Fibroblast of pulmonary artery (primary cell): ENCODE measurements at regions not wholly inside any gene's neighbourhood (a gene's known extent, or its start where the extent isn't known, plus 50 kb on each side); places are given as distances from the start of the nearest gene placed in this dataset.

Experiments used
- DNase-seq: peaks from one replicate; pipeline ENCODE4 v3.0.0-alpha.2; 2010; ENCODE audit warnings: low read depth
- H3K4me3 ChIP-seq: replicated peaks from 2 replicates; pipeline ENCODE4 v1.5.1; 2011; ENCODE audit warnings: low read depth, mild to moderate bottlenecking, control low read depth, low read length, moderate library complexity
- TF ChIP-seq, protein P1 (sequence below): IDR thresholded peaks from 2 replicates; pipeline ENCODE4 v1.5.1; 2011; ENCODE audit warnings: mild to moderate bottlenecking, control low read depth, low read length, inconsistent platforms; ENCODE audit errors: missing control alignments

DNA sequence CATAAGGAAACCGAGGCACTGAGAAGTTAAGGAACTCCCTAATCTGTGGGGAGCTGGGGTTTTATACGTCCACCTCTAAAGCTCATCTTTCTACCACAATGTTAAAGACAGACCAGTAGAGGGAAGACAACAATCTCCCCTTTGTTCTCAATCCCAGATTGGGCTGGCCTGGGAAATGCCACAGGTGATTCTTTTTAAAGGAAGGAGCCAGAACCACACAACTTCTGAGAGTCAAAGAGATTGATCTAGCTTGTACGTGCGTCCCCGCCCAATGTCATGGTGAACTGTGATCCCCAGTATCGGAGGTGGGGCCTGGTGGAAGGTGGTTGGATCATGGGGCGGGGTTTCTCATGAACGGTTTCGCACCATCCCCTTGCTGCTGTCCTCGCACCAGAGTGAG, 81.8 kb upstream of the LCLAT1 start:
- TF ChIP-seq, protein P1, sequence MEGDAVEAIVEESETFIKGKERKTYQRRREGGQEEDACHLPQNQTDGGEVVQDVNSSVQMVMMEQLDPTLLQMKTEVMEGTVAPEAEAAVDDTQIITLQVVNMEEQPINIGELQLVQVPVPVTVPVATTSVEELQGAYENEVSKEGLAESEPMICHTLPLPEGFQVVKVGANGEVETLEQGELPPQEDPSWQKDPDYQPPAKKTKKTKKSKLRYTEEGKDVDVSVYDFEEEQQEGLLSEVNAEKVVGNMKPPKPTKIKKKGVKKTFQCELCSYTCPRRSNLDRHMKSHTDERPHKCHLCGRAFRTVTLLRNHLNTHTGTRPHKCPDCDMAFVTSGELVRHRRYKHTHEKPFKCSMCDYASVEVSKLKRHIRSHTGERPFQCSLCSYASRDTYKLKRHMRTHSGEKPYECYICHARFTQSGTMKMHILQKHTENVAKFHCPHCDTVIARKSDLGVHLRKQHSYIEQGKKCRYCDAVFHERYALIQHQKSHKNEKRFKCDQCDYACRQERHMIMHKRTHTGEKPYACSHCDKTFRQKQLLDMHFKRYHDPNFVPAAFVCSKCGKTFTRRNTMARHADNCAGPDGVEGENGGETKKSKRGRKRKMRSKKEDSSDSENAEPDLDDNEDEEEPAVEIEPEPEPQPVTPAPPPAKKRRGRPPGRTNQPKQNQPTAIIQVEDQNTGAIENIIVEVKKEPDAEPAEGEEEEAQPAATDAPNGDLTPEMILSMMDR: no peak
- no peak overlapping the region for H3K4me3 ChIP-seq
- no peak for DNase-seq

DNA sequence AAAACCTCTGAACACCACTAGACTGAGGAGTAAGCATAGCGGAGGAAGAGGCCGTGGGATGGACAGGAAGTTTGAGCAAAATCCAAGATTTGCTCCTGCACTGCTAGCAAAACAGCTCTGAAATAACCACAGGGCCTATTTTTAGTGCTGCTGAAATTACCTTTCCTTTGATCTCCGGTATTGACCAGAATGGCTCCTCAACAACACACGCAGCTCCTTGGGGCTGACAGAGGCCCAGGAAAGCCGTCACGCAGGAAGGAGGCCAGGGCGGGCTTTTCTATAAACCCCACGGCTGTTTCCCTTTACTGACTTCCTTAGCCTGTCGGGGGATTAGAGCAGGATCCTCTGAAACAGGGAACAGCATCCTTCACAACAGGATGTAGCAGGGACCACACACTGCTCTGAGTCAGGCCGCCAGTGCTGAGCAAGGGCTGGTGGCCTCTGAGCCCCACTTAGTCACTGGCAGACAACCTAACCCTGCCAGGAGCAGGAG, 80.8 kb upstream of the LCLAT1 start:
- TF ChIP-seq, protein P1: no peak
- no peak for DNase-seq
- H3K4me3 ChIP-seq: no peak overlapping the region

DNA sequence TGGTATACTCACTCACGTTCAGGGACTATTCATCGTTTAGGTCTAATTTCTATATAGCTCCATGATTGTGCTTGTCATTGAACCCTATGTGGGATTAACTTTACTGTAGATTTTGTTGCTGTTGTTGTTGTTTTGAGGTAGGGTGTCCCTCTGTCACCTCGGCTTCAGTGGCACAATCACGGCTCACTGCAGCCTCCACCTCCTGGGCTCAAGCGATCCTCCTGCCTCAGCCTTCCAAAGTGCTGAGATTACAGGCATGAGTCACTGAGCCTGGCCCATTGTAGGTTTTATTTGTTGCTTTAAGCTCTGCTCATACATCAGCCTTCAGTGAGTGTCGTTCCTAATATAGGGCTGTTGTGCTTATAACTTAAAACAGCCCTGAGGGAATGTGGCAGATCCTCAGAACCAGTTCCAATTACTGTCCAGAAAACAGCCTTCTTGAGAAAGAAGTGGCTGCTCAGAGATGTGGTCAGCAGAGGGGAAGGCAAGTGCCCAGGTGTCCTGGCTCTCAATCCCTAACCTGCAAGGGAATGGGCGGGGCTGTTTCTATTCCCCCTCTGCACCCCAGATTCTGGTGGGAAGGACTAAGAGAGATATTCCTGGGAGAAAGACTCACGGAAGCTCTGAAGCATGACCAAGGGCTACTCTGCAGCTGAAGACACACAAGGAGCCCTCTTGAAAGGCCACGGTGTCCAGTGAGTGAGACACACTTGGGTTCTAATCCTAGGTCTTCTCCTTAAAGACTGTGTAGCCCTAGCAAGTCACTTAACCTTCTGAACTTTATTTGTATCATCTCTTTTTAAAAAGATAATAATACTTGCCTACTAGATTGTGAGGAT, 79.6 kb upstream of the LCLAT1 start:
- H3K4me3 ChIP-seq: no peak overlapping the region
- TF ChIP-seq, protein P1: no peak
- DNase-seq: no peak

DNA sequence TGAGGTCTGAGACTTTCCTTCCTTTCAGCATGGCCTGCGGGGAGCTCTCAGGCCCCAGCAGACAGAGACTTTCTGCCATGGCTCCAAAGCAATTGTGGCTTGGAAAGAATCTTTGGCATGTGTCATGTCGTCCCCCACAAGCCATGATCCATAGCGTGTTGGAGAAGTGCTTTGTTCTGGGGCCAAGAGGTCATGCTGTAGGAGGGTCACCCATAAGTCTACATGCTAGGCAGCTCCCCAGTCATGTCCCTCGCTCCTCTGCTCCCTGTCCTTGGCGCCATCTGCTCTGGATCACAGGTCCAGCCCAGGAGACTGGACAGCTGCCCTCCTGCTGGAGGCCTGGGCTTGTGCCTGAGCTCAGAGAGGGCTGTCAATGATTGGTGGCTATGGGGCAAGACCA, 78.8 kb upstream of the LCLAT1 start:
- TF ChIP-seq, protein P1: no peak

DNA sequence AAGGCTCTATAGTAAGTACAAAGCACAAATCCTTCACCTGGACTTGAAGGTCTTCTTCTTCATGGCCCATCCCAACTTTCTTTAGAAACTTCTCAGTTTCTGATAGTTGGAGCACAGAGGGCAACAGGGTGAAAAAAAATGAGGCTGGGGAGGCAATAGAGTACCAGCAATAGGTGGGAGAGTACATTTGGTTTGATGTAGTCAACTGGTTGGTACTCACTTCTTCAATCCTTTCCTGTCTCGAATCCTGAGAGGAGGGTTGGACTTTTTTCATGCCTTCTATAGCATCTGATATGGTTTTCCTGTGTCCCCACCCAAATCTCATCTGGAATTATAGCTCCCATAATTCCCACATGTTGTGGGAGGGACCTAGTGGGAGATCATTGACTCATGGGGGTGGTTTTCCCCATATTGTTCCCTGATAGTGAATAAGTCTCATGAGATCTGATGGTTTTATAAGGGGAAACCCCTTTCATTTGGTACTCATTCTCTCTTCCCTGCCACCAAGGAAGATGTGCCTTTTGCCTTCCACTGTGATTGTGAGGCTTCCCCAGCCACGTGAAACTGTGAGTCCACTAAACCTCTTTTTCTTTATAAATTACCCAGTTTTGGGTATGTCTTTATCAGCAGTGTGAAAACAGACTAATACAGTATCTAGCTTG, 75.9 kb upstream of the LCLAT1 start:
- TF ChIP-seq, protein P1: no peak
- no peak overlapping the region for H3K4me3 ChIP-seq
- DNase-seq: no peak

More for the DNA sequence above, 78.8 kb upstream of the LCLAT1 start:
- no peak overlapping the region for H3K4me3 ChIP-seq
- no peak for DNase-seq

DNA sequence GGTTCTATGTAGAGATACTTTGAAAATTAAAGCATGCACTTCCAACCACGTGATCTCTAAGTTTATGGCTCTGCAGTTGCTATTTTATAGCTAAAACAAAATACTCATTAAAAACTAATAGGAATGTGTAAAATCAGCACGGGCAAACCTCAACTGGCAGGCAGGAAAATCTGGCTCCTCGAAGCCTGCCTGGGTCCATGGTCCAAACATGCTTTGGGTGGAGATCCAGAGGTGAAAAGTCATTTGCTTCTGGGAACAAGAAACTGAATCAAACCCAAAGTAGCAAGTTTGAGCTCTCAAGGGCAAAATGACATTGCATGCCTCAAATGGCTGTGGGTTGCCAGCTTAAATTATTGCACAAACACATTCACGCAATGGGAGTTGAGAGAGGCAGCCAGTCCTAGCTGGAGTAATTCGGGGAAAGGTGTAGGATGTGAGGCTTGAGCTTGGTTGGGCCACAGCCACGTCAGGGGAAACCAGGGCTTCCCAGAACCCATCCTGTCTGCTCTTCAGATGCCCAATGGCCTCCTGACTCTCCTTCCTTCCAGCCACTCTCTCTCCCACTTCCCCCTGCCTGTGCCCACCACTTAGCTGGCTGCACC, 75.2 kb upstream of the LCLAT1 start:
- TF ChIP-seq, protein P1: no peak
- no peak for DNase-seq
- no peak overlapping the region for H3K4me3 ChIP-seq
